Inflammatory macrophage treated with lipopolysaccharide for 4 hours (primary cell): ENCODE measurements at regions not wholly inside any gene's neighbourhood (a gene's known extent, or its start where the extent isn't known, plus 50 kb on each side); places are given as distances from the start of the nearest gene placed in this dataset.

ENCODE experiments used
- DNase-seq: peaks from one replicate; pipeline ENCODE4 v3.0.0-alpha.2; 2020

DNA sequence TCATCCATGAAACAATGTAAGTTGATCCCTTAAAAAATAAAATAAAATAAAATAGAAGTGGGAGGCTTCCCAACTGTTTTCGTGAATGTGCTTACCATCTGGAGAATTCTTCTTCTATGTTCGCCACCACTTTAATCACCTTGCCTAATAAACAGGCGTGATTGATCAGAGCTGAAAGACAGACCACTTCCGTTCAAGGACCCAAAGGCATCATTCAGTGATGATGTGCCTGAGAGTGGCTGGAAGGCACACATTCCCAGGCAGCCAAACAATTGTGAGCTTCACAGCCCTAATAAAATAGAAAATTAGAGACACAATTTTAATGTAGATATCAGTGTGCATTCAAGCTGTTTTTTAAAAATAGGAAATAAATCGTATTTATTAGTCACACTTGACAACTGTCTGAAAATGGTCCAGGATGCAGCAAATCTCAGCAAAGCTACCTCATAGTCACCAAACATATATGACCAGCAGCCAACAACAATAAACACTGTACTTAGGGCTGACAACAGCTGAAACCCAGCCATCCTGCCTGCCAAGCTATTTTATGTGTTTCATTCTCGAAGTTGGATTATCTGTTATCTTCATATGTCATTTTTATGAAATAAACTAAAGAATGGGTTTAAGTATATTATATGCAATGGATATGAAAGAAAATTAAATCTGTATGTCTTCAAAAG, 163.2 kb upstream of the FAM9B start:
- DNase-seq, result no peak

DNA sequence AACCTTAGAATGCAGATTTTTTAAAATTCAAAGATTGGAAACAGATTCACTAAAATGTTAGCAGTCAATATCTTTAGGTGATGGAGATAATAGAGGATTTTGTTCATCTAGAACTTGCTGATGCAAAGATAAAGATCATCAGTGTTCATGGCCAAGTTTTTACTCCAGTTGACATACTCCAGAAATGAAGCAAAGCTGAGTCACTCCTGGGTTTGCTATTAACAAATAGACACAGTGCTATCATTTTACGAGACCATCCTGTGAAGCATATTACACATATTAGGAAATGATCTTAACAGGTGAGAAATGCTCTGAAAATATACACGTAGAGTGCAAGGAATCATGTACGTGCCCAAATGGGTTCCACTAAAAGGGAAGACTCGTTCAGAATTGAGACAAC, 170.6 kb upstream of the FAM9B start:
- no peak for DNase-seq

DNA sequence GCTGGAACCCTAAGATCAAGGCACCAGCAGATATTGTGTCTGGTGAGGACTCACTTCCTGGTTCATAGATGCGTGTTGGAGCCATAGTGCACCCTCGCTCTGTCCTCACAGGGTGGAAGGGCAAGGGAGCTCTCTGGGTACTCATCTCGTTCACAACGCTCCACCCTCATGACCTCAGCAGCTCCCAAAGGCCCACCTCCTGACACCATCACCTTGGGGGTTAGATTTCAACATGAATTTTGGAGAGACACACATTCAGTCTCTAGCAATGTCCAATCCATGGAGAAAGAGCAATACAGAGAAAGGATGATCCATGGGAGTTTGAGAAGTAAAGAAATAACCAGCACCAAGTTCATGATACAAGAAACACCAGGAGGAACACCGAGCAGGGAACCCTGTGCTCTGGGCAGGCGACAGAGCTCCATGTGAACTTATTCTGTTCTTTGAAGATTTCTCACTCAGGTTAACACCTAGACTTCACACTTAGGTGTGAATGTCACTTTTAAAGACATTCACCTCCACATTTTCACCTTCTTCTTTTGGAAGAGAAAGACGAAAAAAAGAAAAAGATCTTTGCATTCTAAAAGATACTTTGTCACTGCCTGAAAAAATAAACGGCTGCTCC, 171.8 kb upstream of the FAM9B start:
- DNase-seq, result no peak

DNA sequence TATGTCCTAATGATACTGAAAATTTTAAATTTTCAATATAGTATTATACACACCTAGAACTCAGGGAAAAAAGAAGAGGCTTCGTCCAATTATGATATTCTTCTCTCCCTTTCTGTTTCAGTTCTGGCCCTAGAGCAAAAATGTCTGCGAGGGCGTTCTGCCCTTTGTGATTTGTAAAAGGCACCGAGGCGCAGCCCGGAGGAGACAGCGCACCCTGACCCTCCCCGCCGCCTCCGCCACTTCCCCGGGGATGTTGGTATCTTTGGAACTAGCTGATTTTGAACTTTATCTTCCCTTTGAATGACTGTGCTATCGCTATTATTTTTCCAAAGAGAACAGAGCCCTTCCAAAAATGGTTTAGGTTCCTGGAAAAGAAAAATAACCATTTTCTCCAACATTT, 173.2 kb upstream of the FAM9B start:
- peak; percentile 1 for DNase-seq

DNA sequence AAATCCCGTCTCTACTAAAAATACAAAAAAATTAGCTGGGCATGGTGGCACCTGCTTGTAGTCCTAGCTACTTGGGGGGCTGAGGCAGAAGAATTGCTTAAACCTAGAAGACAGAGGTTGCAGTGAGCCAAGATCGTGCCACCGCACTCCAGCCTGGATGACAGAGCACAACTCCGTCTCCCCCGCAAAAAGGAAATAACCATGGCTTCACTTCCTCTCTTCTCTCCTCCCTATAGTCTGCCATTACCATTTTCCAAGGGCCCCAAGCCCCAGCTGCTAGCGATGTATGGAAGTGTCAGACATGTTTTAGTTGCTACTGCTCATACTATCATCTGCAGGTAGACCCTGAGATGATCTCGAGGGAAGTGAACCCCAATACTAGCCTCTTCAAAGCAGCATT, 177.3 kb upstream of the FAM9B start:
- DNase-seq, result peak; percentile 7

DNA sequence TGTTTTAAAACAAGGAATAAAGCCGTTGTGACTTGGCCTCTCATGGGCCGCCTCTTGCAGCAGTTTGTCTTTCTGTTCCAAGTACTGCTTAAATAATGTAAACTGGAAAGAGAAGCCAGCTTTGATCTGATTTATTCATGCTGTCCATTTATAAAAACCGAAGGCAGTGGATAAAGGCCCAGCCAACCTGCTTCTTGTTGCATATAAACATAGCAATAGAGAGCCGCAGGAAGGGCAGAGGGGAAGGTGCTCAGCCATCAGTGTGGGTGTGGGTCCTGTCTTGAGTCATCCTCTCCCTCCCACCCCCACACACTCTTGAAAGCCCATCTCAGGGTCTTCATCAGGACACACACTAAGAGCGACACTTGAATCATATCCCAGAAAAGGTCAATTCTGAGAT, 187.9 kb upstream of the FAM9B start:
- DNase-seq, result no peak

DNA sequence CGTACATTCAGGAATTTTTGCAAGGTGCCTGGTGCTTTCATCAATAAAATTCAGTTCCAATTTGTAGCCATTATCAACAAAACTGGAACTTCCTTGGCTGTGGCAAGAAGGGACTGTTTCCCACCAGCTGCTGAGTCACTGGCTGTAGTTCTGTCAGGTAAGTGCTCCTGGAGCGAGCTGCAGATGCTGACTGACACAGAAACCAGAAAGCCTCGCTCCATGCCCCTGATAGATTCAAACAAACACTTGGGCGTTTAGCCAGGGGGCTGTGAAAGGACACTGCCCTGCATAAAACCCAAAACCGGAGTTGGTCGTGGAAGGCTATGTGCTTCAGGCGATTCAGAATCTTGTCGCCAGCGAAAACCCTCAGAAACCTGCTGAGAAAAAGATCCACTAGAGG, 188.4 kb upstream of the FAM9B start:
- DNase-seq, result no peak

DNA sequence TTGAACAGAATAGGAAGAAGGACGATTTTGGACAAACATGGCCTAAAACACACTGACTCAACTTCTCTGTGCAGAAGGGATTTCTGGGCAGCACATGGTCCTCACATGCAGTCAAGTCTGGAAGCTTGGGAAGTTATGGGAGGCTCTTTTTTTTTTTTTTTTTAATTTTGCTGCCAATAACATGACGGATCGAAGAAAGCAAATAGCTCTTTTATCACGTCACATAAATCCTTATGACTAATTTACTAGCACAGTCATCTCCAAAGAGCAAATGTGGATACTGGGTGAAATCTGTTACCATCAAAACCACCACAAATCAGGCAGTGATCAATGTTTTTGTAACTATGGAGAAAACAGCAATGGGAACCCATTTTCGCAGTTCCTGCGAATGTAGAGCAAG, 193.3 kb upstream of the FAM9B start:
- no peak for DNase-seq

DNA sequence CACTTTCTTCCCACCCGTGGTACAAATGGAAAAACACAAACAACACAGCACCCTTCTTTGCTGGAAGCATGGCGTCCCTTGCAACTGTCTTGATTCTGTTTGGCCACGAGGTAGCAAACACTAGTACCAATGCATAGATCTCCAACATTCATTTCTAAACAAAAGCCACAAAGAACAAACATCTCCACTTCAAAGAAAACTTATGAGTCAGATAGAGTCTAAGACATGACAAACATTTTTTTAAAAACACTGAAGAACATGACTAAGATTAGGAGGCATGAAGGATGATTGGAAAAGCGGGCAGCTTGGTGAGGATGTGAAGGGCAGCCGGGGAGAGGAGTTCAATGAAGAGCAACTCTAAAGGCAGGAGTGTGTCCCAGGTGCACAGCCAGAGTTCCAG, 197.6 kb upstream of the FAM9B start:
- DNase-seq, result no peak

DNA sequence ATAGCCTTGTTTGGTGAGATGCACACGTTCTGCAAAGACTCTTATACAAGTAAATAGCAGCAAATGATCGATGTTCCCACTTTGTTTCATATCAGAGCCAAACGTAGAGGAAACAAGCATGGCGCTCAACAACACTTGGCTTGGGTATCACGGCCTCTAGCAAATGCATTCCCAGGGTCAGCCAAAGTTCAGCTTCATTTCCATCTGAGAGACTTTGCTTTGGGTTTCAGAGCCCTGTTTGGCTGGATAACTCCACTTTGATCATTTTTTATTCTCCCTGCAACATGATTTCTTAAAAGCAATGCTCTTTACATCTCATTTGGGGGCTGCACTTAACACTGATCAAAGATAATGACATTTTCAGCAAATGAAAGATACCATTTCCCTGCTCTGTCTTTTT, 199.2 kb upstream of the FAM9B start:
- DNase-seq, result no peak

DNA sequence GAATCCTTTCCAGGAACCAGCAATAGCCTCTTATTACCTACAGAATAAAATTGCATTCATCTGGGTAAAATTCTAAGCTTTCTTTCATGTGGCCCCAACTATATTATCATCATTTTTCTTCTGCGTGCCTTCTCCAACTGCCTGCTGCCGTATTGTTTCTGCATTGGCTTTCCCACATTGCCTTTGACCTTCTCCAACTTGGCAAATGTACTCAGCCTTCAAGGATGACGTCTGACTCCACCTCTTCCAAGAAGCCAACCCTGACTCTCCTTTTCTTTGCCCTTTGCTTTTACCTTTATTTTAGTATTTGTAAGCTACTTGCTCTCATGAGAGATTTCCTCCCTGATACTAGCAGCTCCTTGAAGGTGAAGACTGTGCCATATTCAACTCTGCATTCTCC, 200.4 kb upstream of the FAM9B start:
- DNase-seq, result no peak

DNA sequence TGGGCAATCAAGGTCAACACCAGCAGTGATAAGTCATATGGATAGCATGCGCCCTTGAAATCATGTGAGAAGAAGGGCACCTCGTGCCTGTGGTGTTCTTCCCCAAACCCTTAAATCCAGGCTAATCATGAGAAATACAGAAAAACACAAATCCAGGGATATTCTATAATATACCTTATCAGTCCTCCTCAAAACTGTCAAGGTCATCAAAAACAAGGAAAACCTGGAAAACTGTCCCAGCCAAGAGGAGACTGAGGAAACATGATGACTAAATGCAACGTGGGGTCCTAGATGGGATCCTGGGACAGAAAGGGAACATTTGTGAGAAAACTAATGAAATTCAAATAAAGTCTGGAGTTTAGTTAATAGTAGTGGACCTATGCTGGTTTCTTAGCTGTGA, 201.8 kb upstream of the FAM9B start:
- DNase-seq, result no peak

DNA sequence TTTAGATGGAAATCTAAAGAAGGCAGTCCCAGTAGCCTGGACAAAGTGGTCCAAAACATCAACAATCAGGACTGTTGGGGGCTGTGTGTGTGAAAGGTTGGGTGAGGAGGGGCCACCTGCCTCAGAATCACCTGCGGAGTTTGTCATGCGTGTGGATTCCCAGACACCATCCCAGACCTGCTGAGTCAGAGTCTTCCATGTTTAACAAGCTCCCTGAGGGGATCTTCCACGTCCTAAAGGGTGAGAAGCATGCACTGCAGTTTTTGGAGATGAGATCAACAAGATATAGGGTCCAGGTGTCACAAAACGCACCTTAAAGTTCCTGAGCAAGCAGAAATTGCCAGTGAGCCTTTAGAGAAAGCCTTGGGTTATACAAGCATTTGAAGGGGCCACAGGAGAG, 207.0 kb upstream of the FAM9B start:
- no peak for DNase-seq

DNA sequence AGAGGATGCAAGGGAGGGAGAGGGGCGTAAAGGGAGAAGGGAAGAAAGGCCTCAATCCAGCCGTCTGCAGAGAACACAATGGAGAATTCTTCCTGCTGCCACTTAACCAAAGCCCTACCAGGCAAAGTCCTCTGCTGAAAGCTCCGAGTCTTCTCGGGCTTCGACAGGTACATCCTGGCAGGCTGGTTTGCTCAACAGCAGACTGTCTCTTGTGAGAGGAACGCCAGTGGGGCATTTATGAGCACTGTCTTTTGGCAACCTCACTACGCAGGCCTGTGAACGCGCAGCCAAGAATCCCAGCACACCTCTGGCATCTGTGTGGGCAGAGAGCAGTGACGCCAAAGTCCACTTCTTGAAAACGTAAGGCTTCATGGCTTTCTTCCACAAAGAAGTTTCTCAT, 207.5 kb upstream of the FAM9B start:
- no peak for DNase-seq

DNA sequence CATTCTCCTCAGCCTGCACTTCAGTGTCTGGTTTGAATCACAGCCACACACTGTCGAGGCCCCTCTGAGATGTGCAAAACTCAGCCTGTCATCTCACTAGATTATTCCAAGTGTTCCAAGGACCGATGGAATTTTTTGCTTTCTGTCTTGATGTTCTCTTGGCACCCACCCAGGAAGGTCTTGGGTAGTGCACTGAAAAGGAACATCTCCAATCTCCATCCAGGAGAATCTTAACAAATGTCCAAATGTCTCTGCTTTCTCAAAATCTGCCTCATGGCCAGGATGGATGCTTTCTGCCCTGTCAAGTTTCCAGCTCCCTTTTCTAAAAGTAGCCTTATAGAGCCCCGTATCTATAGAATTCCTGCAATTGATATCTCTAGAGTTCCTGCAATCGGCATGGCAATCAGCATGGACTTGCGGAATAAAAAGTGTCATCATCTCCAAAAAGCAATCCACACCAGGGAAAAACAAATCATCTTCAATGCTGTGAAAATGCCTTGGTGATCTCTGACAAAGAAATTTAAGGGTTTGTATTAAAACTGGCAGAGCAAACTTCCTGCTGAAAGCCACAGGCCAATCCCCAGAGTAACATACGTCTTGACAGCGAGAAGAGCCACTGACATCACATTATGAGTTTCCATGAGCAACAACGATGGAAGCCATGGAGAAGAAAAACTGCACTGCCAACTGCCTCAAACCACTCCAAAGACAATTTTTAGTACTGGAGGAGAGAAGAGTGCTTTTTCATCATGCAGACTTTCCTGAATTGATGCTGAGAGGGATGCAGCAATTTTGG, 215.3 kb upstream of the FAM9B start:
- no peak for DNase-seq

DNA sequence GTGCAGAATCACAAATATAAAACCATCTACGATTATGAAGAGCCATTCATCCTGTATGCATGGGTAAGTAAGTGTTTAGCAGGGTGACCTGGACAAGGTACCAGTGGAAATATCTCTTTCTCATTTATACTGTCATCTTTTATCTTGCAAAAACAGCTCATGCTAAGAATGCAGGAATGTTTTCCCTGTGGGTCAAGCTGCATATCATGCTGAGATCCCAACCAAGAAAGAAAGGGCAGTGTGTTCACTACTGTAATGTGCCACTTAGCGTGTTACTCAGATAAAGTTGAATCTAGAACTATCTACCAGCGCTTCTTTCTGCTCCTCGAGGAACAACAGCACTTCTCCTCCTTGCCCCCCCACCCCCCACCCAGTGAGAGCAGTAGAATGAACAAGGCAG, 212.7 kb upstream of the TBL1X start:
- no peak for DNase-seq

DNA sequence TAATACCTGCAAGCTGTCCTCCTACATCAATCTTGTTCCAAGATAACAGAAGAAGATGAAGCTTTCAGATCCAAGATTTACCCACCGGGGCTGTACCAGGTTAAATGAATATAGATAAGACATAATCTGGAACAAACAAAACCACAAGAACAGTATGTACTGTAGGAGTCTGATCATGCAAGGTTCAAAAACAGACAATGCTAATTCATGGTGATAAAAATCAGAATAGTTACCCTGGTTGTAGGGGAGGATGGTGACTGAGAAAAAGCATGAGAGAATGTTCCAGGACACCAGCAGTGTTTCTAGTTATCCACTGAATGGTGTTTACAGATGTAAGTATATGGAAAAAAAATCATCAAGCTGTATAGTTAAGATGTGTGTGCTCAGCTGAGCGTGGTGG, 211.6 kb upstream of the TBL1X start:
- no peak for DNase-seq

DNA sequence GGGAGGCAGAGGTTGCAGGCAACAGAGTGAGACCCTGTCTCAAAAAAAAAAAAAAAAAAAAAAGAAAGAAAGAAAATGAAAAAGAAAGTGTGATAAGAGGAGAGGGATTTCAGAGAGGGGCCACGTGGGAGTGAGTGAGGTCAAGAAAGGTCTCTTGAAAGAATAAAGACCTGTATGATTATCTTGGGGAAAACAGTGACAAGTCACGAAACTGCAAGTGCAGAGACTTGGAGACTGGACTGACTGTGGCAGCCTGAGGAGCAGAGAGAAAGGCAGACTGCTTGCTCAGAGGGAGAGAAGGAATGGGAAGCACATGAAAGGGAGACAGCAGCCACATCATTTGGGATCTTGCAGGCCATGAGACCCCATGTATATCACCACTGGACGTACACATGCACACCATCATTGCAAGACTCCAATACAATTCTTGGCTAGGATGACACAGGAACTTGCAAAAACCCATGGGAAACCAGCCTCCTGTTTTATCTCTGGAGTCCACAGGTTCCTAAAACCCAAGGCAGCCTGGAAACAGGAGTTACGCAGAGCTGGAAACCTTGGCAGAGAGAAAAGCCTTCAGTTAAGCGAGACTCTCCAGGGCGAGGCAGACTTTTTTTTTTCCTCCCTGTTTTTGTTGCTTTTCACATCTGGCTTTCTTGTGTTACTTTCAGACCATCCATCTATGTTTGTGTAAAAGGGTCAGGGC, 207.0 kb upstream of the TBL1X start:
- no peak for DNase-seq

DNA sequence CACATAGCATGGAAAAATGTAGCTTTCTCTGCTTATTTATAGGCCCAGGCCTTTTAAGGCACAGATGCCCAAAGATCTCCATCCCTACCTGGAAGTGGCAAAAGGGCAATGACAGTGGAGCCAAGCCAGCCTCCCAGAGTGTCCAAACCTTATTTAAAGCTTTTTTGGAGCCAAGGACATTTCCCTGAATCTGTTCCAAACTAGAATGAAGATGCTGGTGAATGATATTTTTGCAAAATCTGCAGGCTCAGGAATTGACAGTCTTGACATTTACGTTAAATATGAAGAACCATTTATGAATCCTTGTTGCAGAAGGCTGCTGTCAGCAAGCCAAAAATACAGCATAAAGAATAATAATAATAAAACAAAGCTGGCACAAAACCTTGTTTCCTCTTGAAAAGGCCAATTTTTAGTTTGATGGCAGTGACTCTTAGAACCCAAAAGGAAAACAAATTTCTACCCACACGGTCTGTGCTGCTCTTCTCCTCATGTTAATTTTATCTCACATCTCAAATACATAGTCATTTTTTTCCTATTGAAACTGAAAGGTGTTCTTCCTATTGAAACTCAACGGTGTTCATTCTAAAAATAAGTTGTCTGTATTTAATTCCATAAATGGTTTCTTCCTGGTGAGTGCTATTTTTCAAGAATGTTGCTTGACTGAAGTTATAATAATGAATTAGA, 206.3 kb upstream of the TBL1X start:
- DNase-seq, result no peak

DNA sequence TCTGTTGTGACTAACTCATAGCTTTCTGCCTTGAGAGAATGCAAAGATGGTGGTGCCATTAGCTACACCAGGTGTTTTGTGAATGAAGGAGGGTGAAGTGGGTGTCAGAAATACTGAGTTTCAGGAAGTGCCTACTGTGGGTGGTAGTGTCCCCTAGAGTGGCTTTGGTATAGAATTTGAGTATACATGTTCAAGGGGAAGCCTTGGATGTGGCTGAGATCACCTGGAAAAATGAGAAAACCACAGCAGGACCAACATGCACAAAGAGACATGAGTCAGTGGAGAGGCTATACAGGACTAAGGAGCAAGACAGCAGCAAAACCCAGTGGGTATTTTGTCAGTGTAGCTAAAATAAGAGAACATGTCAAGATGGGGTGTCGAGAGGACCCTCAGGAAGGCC, 204.3 kb upstream of the TBL1X start:
- DNase-seq, result no peak

DNA sequence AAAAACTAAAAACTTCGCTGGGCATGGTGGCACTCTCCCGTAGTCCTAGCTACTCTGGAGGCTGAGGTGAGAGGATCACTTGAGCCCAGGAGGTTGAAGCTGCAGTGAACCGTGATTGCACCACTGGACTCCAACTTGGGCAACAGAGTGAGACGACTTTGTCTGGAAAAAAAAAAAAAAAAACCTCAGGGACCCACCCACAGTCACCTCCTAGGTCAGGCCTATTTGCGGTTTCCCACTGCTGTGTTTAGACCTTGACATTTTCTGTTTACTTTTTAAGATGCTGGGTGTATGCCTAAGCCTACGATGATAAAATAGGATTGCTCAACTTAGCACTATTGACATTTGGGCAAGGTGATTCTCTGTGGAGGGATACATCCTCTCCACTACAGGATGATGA, 197.4 kb upstream of the TBL1X start:
- no peak for DNase-seq

DNA sequence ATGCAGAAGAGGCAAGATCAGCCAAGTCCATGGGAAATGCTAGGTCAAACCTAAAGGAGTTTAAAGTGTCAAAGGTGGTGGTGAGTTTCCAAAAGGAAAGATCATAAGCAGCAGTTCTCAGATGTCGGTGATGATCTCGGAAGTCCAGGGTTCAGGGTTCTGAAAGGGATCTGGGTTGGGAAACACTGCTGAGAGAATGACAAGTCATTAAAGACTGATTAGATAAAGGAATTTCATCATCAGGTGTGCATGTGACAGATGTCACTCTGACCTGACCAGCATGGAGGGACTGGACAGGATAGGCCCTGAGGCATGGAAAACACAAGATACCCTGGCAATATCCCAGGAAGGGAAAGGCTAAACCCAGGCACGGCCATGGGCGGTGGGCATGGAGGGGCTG, 195.7 kb upstream of the TBL1X start:
- DNase-seq, result no peak
